IMR-90 (cell line): ENCODE measurements at regions not wholly inside any gene's neighbourhood (a gene's known extent, or its start where the extent isn't known, plus 50 kb on each side); places are given as distances from the start of the nearest gene placed in this dataset.

Source experiments
- ATAC-seq: fragments of 200-7000 bp; cut with Tn5 transposase; 2 replicates; pipeline ENCODE4 v1.9.1; 2020; ENCODE audit warnings: low read depth, mild to moderate bottlenecking, moderate library complexity
- BruUV-seq: library from RNA; stranded (reverse); fragments of 400-500 nt; replicated peaks from 2 replicates; lab custom pipeline; 2021; lab: Mats Ljungman, UMichigan
- CTCF ChIA-PET: fragments of 300-600 bp; formaldehyde crosslinking; extraction: SDS; loops from one replicate; lab custom pipeline; 2021; ENCODE audit warnings: antibody characterized with exemption; lab: Yijun Ruan, JAX
- POLR2A ChIA-PET: fragments of 300-600 bp; sonication (Branson Sonifier 250); formaldehyde crosslinking; loops from one replicate; lab custom pipeline; 2022; ENCODE audit warnings: antibody characterized with exemption; ENCODE audit not compliant: unreplicated experiment; lab: Charles Lee
- DNase-seq: peaks from one replicate; pipeline ENCODE4 v3.0.0; 2013
- H2AFZ ChIP-seq: replicated peaks from 2 replicates; pipeline ENCODE3; 2013; ENCODE audit warnings: low read length, mild to moderate bottlenecking; ENCODE audit not compliant: poor library complexity
- H2AK5ac ChIP-seq: 2 replicates; pipeline ENCODE4 v1.6.1; 2013; ENCODE audit warnings: low read depth, low read length, inconsistent platforms
- H2AK9ac ChIP-seq: replicated peaks from 2 replicates; pipeline ENCODE3; 2013; ENCODE audit warnings: mild to moderate bottlenecking, low read depth, low read length, moderate library complexity; ENCODE audit not compliant: poor library complexity
- H2BK120ac ChIP-seq: 2 replicates; pipeline ENCODE4 v1.6.1; 2013; ENCODE audit warnings: low read depth, low read length, inconsistent platforms
- H2BK15ac ChIP-seq: 3 replicates; pipeline ENCODE4 v1.6.1; 2013; ENCODE audit warnings: low read depth, low read length, inconsistent platforms
- H2BK20ac ChIP-seq: 2 replicates; pipeline ENCODE4 v1.6.1; 2013; ENCODE audit warnings: low read depth, mild to moderate bottlenecking, inconsistent platforms, low read length, moderate library complexity
- H2BK5ac ChIP-seq: 2 replicates; pipeline ENCODE4 v1.6.1; 2013; ENCODE audit warnings: mild to moderate bottlenecking, low read depth, low read length, inconsistent platforms; ENCODE audit not compliant: poor library complexity, severe bottlenecking
- H3K14ac ChIP-seq: replicated peaks from 2 replicates; pipeline ENCODE4 v1.6.1; 2013; ENCODE audit warnings: low read depth, low read length, inconsistent platforms
- H3K18ac ChIP-seq: 2 replicates; pipeline ENCODE4 v1.6.1; 2013; ENCODE audit warnings: low read depth, low read length, control low read depth
- H3K23ac ChIP-seq: 2 replicates; pipeline ENCODE4 v1.6.1; 2013; ENCODE audit warnings: low read depth, low read length, inconsistent platforms
- H3K27ac ChIP-seq: 2 replicates; pipeline ENCODE4 v1.5.1; 2013; ENCODE audit warnings: mild to moderate bottlenecking, control low read depth, low read length; ENCODE audit not compliant: insufficient read depth
- H3K27me3 ChIP-seq: 2 replicates; pipeline ENCODE4 v1.6.1; 2013; ENCODE audit warnings: low read length; ENCODE audit not compliant: control insufficient read depth, insufficient read depth
- H3K36me3 ChIP-seq: 2 replicates; pipeline ENCODE4 v1.6.1; 2013; ENCODE audit warnings: low read length, mixed read lengths; ENCODE audit not compliant: control insufficient read depth, insufficient read depth
- H3K4ac ChIP-seq: 2 replicates; pipeline ENCODE4 v1.6.1; 2013; ENCODE audit warnings: low read depth, low read length, inconsistent platforms
- H3K4me1 ChIP-seq: 2 replicates; pipeline ENCODE4 v1.6.1; 2013; ENCODE audit warnings: low read length, mixed read lengths; ENCODE audit not compliant: control insufficient read depth, insufficient read depth
- H3K4me2 ChIP-seq: 2 replicates; pipeline ENCODE4 v1.6.1; 2013; ENCODE audit warnings: low read depth, mild to moderate bottlenecking, control low read depth, low read length, moderate library complexity
- H3K4me3 ChIP-seq: 2 replicates; pipeline ENCODE4 v1.5.1; 2013; ENCODE audit warnings: low read depth, mild to moderate bottlenecking, control low read depth, low read length, moderate library complexity; ENCODE audit not compliant: insufficient read depth
- H3K56ac ChIP-seq: 2 replicates; pipeline ENCODE4 v1.6.1; 2013; ENCODE audit warnings: low read length, inconsistent platforms; ENCODE audit not compliant: insufficient read depth; ENCODE audit errors: extremely low read depth
- H3K79me1 ChIP-seq, 2 experiments: 2 replicates each; pipeline ENCODE4 v1.6.1; 2013; ENCODE audit warnings: low read length in 2 of 2, inconsistent platforms in 1 of 2, low read depth in 1 of 2
- H3K9ac ChIP-seq: 2 replicates; pipeline ENCODE4 v1.6.1; 2013; ENCODE audit warnings: low read depth, low read length, control low read depth
- H3K9me1 ChIP-seq: 2 replicates; pipeline ENCODE4 v1.6.1; 2013; ENCODE audit warnings: low read length, inconsistent platforms; ENCODE audit not compliant: insufficient read depth
- H3K9me3 ChIP-seq: 2 replicates; pipeline ENCODE4 v1.6.1; 2013; ENCODE audit warnings: low read length; ENCODE audit not compliant: control insufficient read depth, insufficient read depth
- H4K20me1 ChIP-seq: 2 replicates; pipeline ENCODE4 v1.6.1; 2013; ENCODE audit warnings: low read length, inconsistent platforms; ENCODE audit not compliant: insufficient read depth
- H4K5ac ChIP-seq: 2 replicates; pipeline ENCODE4 v1.6.1; 2013; ENCODE audit warnings: mild to moderate bottlenecking, low read depth, low read length, control low read depth
- H4K8ac ChIP-seq, 2 experiments: 2 replicates each; pipeline ENCODE4 v1.6.1; 2013; ENCODE audit warnings: low read depth in 2 of 2, low read length in 2 of 2, control low read depth in 1 of 2, inconsistent platforms in 1 of 2
- H4K91ac ChIP-seq: 2 replicates; pipeline ENCODE4 v1.6.1; 2013; ENCODE audit warnings: low read depth, low read length, inconsistent platforms; ENCODE audit not compliant: insufficient read depth
- BHLHE40 ChIP-seq: fragments of 150-350 bp; IDR thresholded peaks from 2 replicates; pipeline ENCODE4 v1.6.1; 2016; ENCODE audit warnings: mild to moderate bottlenecking, low read depth, low read length
- CEBPB ChIP-seq: IDR thresholded peaks from 2 replicates; pipeline ENCODE4 v1.6.1; 2012; ENCODE audit warnings: low read depth, low read length, improper control_type of control experiment
- CHD1 ChIP-seq: IDR thresholded peaks from 2 replicates; pipeline ENCODE4 v1.6.1; 2012; ENCODE audit warnings: low read depth, low read length, improper control_type of control experiment
- CTCF ChIP-seq: conservative IDR thresholded peaks from 2 replicates; pipeline ENCODE4 v1.5.1; 2012; ENCODE audit warnings: mild to moderate bottlenecking, low read depth, low read length, improper control_type of control experiment
- ELK1 ChIP-seq: fragments of 150-350 bp; IDR thresholded peaks from 2 replicates; pipeline ENCODE4 v1.6.1; 2016; ENCODE audit warnings: low read depth, mild to moderate bottlenecking, low read length, moderate library complexity, borderline replicate concordance
- FOS ChIP-seq: fragments of 150-350 bp; IDR thresholded peaks from 2 replicates; pipeline ENCODE4 v1.6.1; 2016; ENCODE audit warnings: low read depth, low read length
- MAFK ChIP-seq: IDR thresholded peaks from 2 replicates; pipeline ENCODE4 v1.6.1; 2012; ENCODE audit warnings: low read depth, low read length, improper control_type of control experiment
- MAZ ChIP-seq: IDR thresholded peaks from 2 replicates; pipeline ENCODE4 v1.6.1; 2012; ENCODE audit warnings: low read depth, mild to moderate bottlenecking, low read length, improper control_type of control experiment, moderate library complexity, borderline replicate concordance
- MXI1 ChIP-seq: IDR thresholded peaks from 2 replicates; pipeline ENCODE4 v1.6.1; 2012; ENCODE audit warnings: low read depth, mild to moderate bottlenecking, low read length, moderate library complexity, borderline replicate concordance
- NFE2L2 ChIP-seq: fragments of 150-350 bp; IDR thresholded peaks from 2 replicates; pipeline ENCODE4 v1.6.1; 2016; ENCODE audit warnings: low read depth, mild to moderate bottlenecking, low read length
- POLR2A ChIP-seq: IDR thresholded peaks from 2 replicates; pipeline ENCODE4 v1.6.1; 2012; ENCODE audit warnings: mild to moderate bottlenecking, low read depth, low read length
- RAD21 ChIP-seq: IDR thresholded peaks from 2 replicates; pipeline ENCODE4 v1.6.1; 2012; ENCODE audit warnings: low read length, improper control_type of control experiment
- RCOR1 ChIP-seq: IDR thresholded peaks from 2 replicates; pipeline ENCODE4 v1.6.1; 2012; ENCODE audit warnings: mild to moderate bottlenecking, low read length, improper control_type of control experiment; ENCODE audit not compliant: insufficient replicate concordance
- RFX5 ChIP-seq: IDR thresholded peaks from 2 replicates; pipeline ENCODE4 v1.8.0; 2012; ENCODE audit warnings: low read depth, mild to moderate bottlenecking, low read length, moderate library complexity
- SMC3 ChIP-seq: fragments of 150-350 bp; IDR thresholded peaks from 2 replicates; pipeline ENCODE4 v1.6.1; 2016; ENCODE audit warnings: low read depth, mild to moderate bottlenecking, antibody characterized with exemption, low read length, moderate library complexity
- USF2 ChIP-seq: fragments of 150-350 bp; IDR thresholded peaks from 2 replicates; pipeline ENCODE4 v1.6.1; 2017; ENCODE audit warnings: mild to moderate bottlenecking, antibody characterized with exemption, low read length, low read depth
- WGBS, 2 experiments: methylation state at CpG; one replicate each; pipeline versions ENCODE4 v1.1.5 to v1.1.7; 2013; ENCODE audit warnings: missing lambda C conversion rate in 2 of 2; ENCODE audit not compliant: insufficient read length in 1 of 2; ENCODE audit errors: extremely low coverage in 2 of 2; 5-methylcytosine and 5-hydroxymethylcytosine counted together
- dilution Hi-C: fragments of 300-500 bp; cut with HindIII; formaldehyde crosslinking; loops from one replicate; pipeline ENCODE4 v1.14.3; 2018; ENCODE audit warnings: low sequenced_read_pairs; ENCODE audit not compliant: unreplicated experiment
- in situ Hi-C: fragments of 300-500 bp; cut with MboI; formaldehyde crosslinking; loops from 3 replicates; pipeline ENCODE4 v1.14.3; 2019; ENCODE audit warnings: low sequenced_read_pairs, inconsistent platforms, mixed read lengths
- intact Hi-C: fragments of 100-400 bp; cut with micrococcal nuclease; formaldehyde crosslinking; loops from 2 replicates; pipeline ENCODE4 v1.10.0; 2022

GRCh38 chr4:165686756-165687155 lies 186.3 kb upstream of the TLL1 start:
- ChIA-PET CTCF (no interaction called here), POLR2A (no interaction called here)
- intact Hi-C loops, result no loop called here
- no peak overlapping the region for H3K14ac ChIP-seq
- H3K23ac ChIP-seq, result no peak overlapping the region
- H2BK15ac ChIP-seq, result no peak overlapping the region
- no peak for TF ChIP-seq MXI1
- no peak for TF ChIP-seq MAZ
- no peak for TF ChIP-seq RAD21
- no peak for TF ChIP-seq CHD1
- TF ChIP-seq MAFK, result no peak
- TF ChIP-seq SMC3, result no peak
- no peak for TF ChIP-seq BHLHE40
- TF ChIP-seq FOS, result no peak
- no peak for TF ChIP-seq POLR2A
- no peak for TF ChIP-seq RFX5
- TF ChIP-seq RCOR1, result no peak
- no peak for TF ChIP-seq NFE2L2
- no peak for TF ChIP-seq USF2
- TF ChIP-seq CTCF, result no peak
- TF ChIP-seq ELK1, result no peak
- no peak for TF ChIP-seq CEBPB
- WGBS, 2 experiments, result no CpG with 5 or more reads among the region's 3 CpGs
- no peak overlapping the region for H2BK5ac ChIP-seq
- H3K9me3 ChIP-seq, result 0 out of 2 replicates have a peak, but pooled peaks cover 5% of the 10 kb centered on the region
- H3K9me1 ChIP-seq, result no peaks in the 10 kb centered on the region
- no peak for ATAC-seq
- no peaks in the 10 kb centered on the region for H3K27me3 ChIP-seq
- no peak overlapping the region for H2BK20ac ChIP-seq
- H3K4ac ChIP-seq, result no peak overlapping the region
- H3K36me3 ChIP-seq, result no peaks in the 10 kb centered on the region
- BruUV-seq, result no TSS peak
- no peak for DNase-seq
- H2BK120ac ChIP-seq, result no peak overlapping the region
- no peaks in the 10 kb centered on the region for H3K4me1 ChIP-seq
- no peak overlapping the region for H4K91ac ChIP-seq
- H2AK5ac ChIP-seq, result no peak overlapping the region
- no peaks in the 10 kb centered on the region for H3K79me1 ChIP-seq
- no peak overlapping the region for H3K18ac ChIP-seq
- in situ Hi-C loops, result no loop called here
- H3K27ac ChIP-seq, result no peak overlapping the region
- no peaks in the 10 kb centered on the region for H4K20me1 ChIP-seq
- H4K8ac ChIP-seq, result no peak overlapping the region
- H2AK9ac ChIP-seq, result no peak overlapping the region
- no peak overlapping the region for H3K4me3 ChIP-seq
- no peak overlapping the region for H3K56ac ChIP-seq
- no peak overlapping the region for H4K5ac ChIP-seq
- no peak overlapping the region for H3K4me2 ChIP-seq
- H2AFZ ChIP-seq, result no peak overlapping the region
- no peak overlapping the region for H3K9ac ChIP-seq
- dilution Hi-C loops, result no loop called here
